Upper lobe of left lung (tissue), 6 donors: ENCODE measurements at regions not wholly inside any gene's neighbourhood (a gene's known extent, or its start where the extent isn't known, plus 50 kb on each side); places are given as distances from the start of the nearest gene placed in this dataset.

ENCODE experiments used
- ATAC-seq, 2 donors: fragments of 200-7000 bp; cut with Tn5 transposase; one replicate each; pipeline ENCODE4 v1.9.1; 2022; ENCODE audit warnings: mild to moderate bottlenecking in 2 of 2, moderate library complexity in 2 of 2; ENCODE audit not compliant: low FRiP score in 2 of 2
- DNase-seq, 2 donors: peaks; one replicate each; pipeline ENCODE4 v3.0.0-alpha.2; 2019 to 2020
- H3K27ac ChIP-seq, 4 donors: fragments of 200-600 bp; sonication (generic); one replicate each; pipeline ENCODE4 v1.5.1; 2016 to 2019
- H3K27me3 ChIP-seq, 4 donors: fragments of 200-600 bp; sonication (generic); one replicate each; pipeline ENCODE4 v1.5.1; 2017 to 2019
- H3K36me3 ChIP-seq, 4 donors: fragments of 200-600 bp; sonication (generic); one replicate each; pipeline ENCODE4 v1.5.1; 2016 to 2019
- H3K4me1 ChIP-seq, 4 donors: fragments of 200-600 bp; sonication (generic); one replicate each; pipeline ENCODE4 v1.5.1; 2018 to 2019
- H3K4me3 ChIP-seq, 4 donors: fragments of 200-600 bp; sonication (generic); one replicate each; pipeline ENCODE4 v1.5.1; 2017 to 2019; ENCODE audit warnings: mild to moderate bottlenecking in 2 of 4, moderate library complexity in 1 of 4
- H3K9me3 ChIP-seq, 4 donors: fragments of 200-600 bp; sonication (generic); one replicate each; pipeline ENCODE4 v1.5.1; 2018 to 2019
- EP300 ChIP-seq, 4 donors: sonication (generic); formaldehyde crosslinking; IDR thresholded peaks; one replicate each; pipeline ENCODE4 v1.5.1; 2017; ENCODE audit warnings: antibody characterized with exemption in 4 of 4, control low read depth in 2 of 4
- POLR2A ChIP-seq, 4 donors: fragments of 450-650 bp; IDR thresholded peaks; one replicate each; pipeline ENCODE4 v1.5.1; 2016 to 2017; ENCODE audit warnings: antibody characterized with exemption in 4 of 4, mild to moderate bottlenecking in 2 of 4
- POLR2AphosphoS5 ChIP-seq, 2 donors: sonication (generic); formaldehyde crosslinking; IDR thresholded peaks; one replicate each; pipeline ENCODE4 v1.5.1; 2017; ENCODE audit warnings: antibody characterized with exemption in 2 of 2
- WGBS, 2 donors: methylation state at CpG; one replicate each; pipeline ENCODE4 v1.1.5; 2017 to 2018; 5-methylcytosine and 5-hydroxymethylcytosine counted together
- TF ChIP-seq, protein P1 (sequence below), 6 experiments: fragments of 450-650 bp in 4 of 6; fragments of 200-600 bp in 2 of 6; sonication (generic) in 2 of 6; IDR thresholded peaks; one replicate each; pipeline ENCODE4 v1.5.1; 2016 to 2019; ENCODE audit warnings: antibody characterized with exemption in 6 of 6
- donor health status: DM: no; HTN: no; CAD: no; lungs with moderate emphysema.
- donor health status: DM: no; HTN: yes; CAD: no; lungs with severe emphysema.

DNA sequence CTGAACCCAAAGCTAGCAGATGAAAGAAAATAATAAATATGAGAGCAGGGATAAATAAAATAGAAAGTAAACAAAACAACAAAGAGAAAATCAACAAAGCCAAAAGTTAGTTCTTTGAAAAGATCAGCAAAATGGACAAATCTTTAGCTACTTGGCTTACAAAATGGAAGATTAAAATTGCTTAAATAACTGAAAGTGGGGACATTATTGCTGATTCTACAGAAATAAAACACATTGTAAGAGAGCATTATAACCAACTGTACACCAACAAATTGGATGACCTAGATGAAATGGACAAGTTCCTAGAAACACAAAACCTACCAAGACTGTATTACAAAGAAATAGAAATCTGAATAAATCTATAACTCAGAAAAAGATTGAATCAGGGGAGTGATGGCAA lies 238.3 kb upstream of the C1orf87 start:
- H3K4me3 ChIP-seq = no peak overlapping the region
- no peaks in the 10 kb centered on the region for H3K36me3 ChIP-seq
- H3K27ac ChIP-seq = no peak overlapping the region
- no peaks in the 10 kb centered on the region for H3K4me1 ChIP-seq
- DNase-seq (no peak), ATAC-seq (no peak)
- peaks cover 0 to 5% (median 0%) of the 10 kb centered on the region in 4 donors for H3K9me3 ChIP-seq
- TF ChIP-seq, protein P1, sequence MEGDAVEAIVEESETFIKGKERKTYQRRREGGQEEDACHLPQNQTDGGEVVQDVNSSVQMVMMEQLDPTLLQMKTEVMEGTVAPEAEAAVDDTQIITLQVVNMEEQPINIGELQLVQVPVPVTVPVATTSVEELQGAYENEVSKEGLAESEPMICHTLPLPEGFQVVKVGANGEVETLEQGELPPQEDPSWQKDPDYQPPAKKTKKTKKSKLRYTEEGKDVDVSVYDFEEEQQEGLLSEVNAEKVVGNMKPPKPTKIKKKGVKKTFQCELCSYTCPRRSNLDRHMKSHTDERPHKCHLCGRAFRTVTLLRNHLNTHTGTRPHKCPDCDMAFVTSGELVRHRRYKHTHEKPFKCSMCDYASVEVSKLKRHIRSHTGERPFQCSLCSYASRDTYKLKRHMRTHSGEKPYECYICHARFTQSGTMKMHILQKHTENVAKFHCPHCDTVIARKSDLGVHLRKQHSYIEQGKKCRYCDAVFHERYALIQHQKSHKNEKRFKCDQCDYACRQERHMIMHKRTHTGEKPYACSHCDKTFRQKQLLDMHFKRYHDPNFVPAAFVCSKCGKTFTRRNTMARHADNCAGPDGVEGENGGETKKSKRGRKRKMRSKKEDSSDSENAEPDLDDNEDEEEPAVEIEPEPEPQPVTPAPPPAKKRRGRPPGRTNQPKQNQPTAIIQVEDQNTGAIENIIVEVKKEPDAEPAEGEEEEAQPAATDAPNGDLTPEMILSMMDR (IDR thresholded peaks at IDR 0.05) = no peak
- TF ChIP-seq POLR2AphosphoS5 (IDR thresholded peaks at IDR 0.05) (no peak), POLR2A (IDR thresholded peaks at IDR 0.05) (no peak), EP300 (IDR thresholded peaks at IDR 0.05) (no peak)
- H3K27me3 ChIP-seq = no peaks in the 10 kb centered on the region

DNA sequence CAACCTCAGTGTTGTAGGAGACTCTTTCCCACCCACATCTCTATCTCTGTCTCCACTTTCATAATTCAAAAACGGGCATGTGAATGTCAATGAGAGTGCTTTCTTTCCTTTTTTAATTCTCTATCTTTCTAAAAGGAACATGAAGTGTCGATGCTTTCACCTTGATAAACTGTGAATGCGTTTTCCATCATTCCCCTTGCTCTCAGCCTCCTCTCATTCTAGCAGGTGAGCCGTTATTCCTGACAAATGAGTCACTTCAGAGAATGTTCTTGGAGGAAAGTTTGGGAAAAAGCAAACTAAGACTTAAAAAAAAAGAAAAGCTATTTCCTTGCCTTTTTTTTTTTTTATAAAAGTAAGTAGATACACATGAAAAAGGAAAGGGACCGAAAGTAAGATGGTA lies 226.0 kb upstream of the C1orf87 start:
- Histone ChIP-seq H3K4me1 (no peaks in the 10 kb centered on the region), H3K9me3 (peaks cover 0 to 3% (median 0%) of the 10 kb centered on the region in 4 donors), H3K27me3 (no peaks in the 10 kb centered on the region), H3K27ac (no peak overlapping the region), H3K4me3 (no peak overlapping the region), H3K36me3 (no peaks in the 10 kb centered on the region)
- 81% methylated on average over 5 of the region's 5 CpGs for WGBS, 2 donors
- TF ChIP-seq POLR2A (IDR thresholded peaks at IDR 0.05) (no peak), EP300 (IDR thresholded peaks at IDR 0.05) (no peak), POLR2AphosphoS5 (IDR thresholded peaks at IDR 0.05) (no peak)
- TF ChIP-seq, protein P1 (IDR thresholded peaks at IDR 0.05) = no peak
- ATAC-seq (no peak), DNase-seq (no peak)

DNA sequence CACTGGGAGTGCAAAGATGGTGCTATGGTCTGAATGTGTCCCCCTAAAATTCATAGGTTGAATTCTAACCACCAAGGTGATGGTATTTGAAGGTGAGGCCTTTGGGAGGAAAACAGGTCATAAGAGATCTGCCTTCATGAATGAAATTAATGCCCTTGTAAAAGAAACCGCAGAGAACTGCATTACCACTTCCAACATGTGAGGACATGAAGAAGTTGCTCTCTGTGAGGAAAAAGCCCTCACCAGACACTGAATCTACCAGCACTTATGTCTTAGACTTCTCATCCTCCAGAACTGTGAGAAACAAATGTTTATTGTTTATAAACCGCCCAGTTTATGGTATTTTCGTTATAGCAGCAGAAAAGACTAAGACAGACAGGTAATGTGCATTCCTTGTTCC lies 224.7 kb upstream of the C1orf87 start:
- no peak for TF ChIP-seq EP300 (IDR thresholded peaks at IDR 0.05)
- no peak for TF ChIP-seq POLR2A (IDR thresholded peaks at IDR 0.05)
- no peak for TF ChIP-seq POLR2AphosphoS5 (IDR thresholded peaks at IDR 0.05)
- TF ChIP-seq, protein P1 (IDR thresholded peaks at IDR 0.05) = no peak
- no peak overlapping the region for H3K27ac ChIP-seq
- 82 to 89% methylated on average over 3 of the region's 3 CpGs for WGBS, 2 donors
- DNase-seq (no peak), ATAC-seq (no peak)
- no peak overlapping the region for H3K4me3 ChIP-seq
- no peaks in the 10 kb centered on the region for H3K4me1 ChIP-seq
- H3K9me3 ChIP-seq = peaks cover 0 to 3% (median 0%) of the 10 kb centered on the region in 4 donors
- no peaks in the 10 kb centered on the region for H3K27me3 ChIP-seq
- no peaks in the 10 kb centered on the region for H3K36me3 ChIP-seq

DNA sequence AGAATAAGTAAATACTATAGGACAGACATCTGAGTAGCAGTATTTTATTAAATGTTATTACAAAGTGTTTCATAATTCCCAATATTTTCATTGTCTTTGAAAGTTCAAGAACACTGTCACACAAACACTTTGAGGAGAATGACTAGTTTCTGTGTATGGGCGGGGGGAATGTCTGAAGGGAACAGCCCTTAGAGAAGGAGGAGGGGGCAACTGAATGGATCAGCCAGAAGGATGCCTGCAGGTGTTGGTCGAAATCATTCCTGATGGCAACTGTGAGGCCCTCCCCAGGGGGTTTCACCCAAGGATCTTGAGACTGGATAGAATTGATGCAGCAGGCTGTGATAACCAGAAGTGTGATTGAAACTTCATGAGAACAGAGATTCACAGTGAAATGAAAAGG lies 223.2 kb upstream of the C1orf87 start:
- Histone ChIP-seq H3K4me3 (no peak overlapping the region), H3K9me3 (no peaks in the 10 kb centered on the region), H3K4me1 (no peaks in the 10 kb centered on the region), H3K36me3 (no peaks in the 10 kb centered on the region), H3K27ac (no peak overlapping the region), H3K27me3 (no peaks in the 10 kb centered on the region)
- no peak for ATAC-seq
- 72 to 91% methylated on average over 2 of the region's 2 CpGs for WGBS, 2 donors
- no peak for DNase-seq
- TF ChIP-seq, protein P1 (IDR thresholded peaks at IDR 0.05) = no peak
- TF ChIP-seq EP300 (IDR thresholded peaks at IDR 0.05) = no peak
- no peak for TF ChIP-seq POLR2AphosphoS5 (IDR thresholded peaks at IDR 0.05)
- no peak for TF ChIP-seq POLR2A (IDR thresholded peaks at IDR 0.05)

DNA sequence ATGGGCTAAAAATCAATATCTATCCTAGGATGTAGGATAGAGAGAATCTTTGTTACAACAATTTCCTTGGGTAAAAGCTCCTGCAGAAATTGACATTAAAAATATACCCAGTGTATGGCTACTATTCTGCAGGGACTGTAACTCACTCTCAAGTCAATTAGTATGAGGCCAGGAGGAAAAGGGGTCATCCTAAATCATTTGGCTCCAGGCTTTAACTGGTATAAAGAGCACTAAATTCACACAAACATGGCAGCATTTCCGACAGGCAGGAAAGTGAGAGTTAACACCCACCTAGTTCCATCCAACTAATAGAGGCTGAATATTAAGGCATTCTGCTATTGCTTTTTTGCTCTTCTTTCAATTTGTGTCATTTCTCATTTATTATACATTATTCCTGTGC lies 218.6 kb upstream of the C1orf87 start:
- H3K4me3 ChIP-seq = no peak overlapping the region
- no peaks in the 10 kb centered on the region for H3K9me3 ChIP-seq
- DNase-seq = no peak
- no peaks in the 10 kb centered on the region for H3K4me1 ChIP-seq
- no peak overlapping the region for H3K27ac ChIP-seq
- H3K27me3 ChIP-seq = no peaks in the 10 kb centered on the region
- H3K36me3 ChIP-seq = no peaks in the 10 kb centered on the region
- TF ChIP-seq EP300 (IDR thresholded peaks at IDR 0.05) (no peak), POLR2A (IDR thresholded peaks at IDR 0.05) (no peak), POLR2AphosphoS5 (IDR thresholded peaks at IDR 0.05) (no peak)
- TF ChIP-seq, protein P1 (IDR thresholded peaks at IDR 0.05) = no peak
- no peak for ATAC-seq
- 82 to 90% methylated on average over 1 of the region's 1 CpG for WGBS, 2 donors
